Astrocyte of the cerebellum (primary cell): ENCODE measurements at regions not wholly inside any gene's neighbourhood (a gene's known extent, or its start where the extent isn't known, plus 50 kb on each side); places are given as distances from the start of the nearest gene placed in this dataset.

Experiments
- DNase-seq: peaks from one replicate; pipeline ENCODE4 v3.0.0-alpha.2; 2011; ENCODE audit warnings: low read depth
- H3K4me3 ChIP-seq: 2 replicates; pipeline ENCODE4 v1.5.1; 2011; ENCODE audit warnings: mild to moderate bottlenecking, low read depth, low read length, moderate library complexity
- CTCF ChIP-seq: IDR thresholded peaks from 2 replicates; pipeline ENCODE4 v1.5.1; 2012; ENCODE audit warnings: low read length, low read depth, moderate library complexity, mild to moderate bottlenecking; ENCODE audit errors: missing control alignments
- in situ Hi-C: cut with HindIII; loops from 2 replicates; pipeline ENCODE4 v1.10.0; 2017; ENCODE audit warnings: low sequenced_read_pairs

DNA sequence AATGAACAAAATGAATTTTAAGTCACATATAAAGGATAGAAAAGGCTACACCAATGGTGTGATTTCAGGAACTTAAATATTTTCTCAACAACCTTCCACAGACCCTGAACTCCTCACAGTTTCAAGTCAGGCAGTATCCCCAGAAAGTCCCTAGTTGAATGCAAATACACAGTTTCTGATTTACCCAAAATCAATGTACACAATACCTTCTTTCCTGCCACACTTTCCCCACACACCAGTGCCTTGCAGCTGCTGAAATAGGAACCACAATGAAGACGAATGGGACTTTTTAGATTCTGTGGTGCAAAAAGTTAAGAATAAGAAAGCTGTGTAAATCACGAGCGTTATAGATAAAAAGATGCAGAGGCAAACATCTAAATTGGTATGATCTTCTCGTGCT lies 552.4 kb upstream of the MEF2C start:
- H3K4me3 ChIP-seq: no peak overlapping the region
- no peak for DNase-seq
- TF ChIP-seq CTCF: no peak
- in situ Hi-C loops: no loop called here

DNA sequence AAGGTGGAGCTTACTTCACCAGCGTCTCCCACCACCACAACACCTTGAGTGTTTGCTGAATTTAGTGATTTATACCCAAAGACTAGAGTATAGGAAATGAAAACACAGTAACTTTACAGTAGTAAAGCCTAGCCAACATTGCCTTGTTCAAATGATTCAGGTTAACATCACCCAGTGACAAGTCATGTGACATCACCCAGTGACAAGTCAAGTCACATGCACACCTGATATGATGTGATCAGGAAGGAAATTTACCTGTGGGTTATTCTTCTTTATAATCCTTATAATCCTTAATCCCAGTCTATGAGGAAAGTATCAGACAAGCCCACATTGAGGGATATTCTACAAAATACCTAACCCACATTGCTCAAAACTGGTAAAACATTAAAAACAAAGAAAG lies 545.6 kb upstream of the MEF2C start:
- no peak for TF ChIP-seq CTCF
- in situ Hi-C loops: no loop called here
- DNase-seq: no peak
- H3K4me3 ChIP-seq: no peak overlapping the region

- no peak for DNase-seq
- no peak overlapping the region for H3K4me3 ChIP-seq
- no peak for TF ChIP-seq CTCF
- in situ Hi-C loops: no loop called here
These were observed 542.1 kb upstream of the MEF2C start for GRCh38 chr5:89425062-89425461.

- no peak for TF ChIP-seq CTCF
- no peak overlapping the region for H3K4me3 ChIP-seq
- in situ Hi-C loops: no loop called here
- peak; percentile 19 for DNase-seq
These were observed 538.1 kb upstream of the MEF2C start for GRCh38 chr5:89421035-89421434.

- H3K4me3 ChIP-seq: no peak overlapping the region
- no peak for TF ChIP-seq CTCF
- DNase-seq: no peak
- in situ Hi-C loops: no loop called here
These were observed 535.6 kb upstream of the MEF2C start for GRCh38 chr5:89418407-89419085.

GRCh38 chr5:89417990-89418389 lies 535.0 kb upstream of the MEF2C start:
- in situ Hi-C loops: no loop called here

More at GRCh38 chr5:89417990-89418389, 535.0 kb upstream of the MEF2C start:
- H3K4me3 ChIP-seq: no peak overlapping the region
- no peak for DNase-seq
- no peak for TF ChIP-seq CTCF
